ENCODE measurements at regions not wholly inside any gene's neighbourhood (a gene's known extent, or its start where the extent isn't known, plus 50 kb on each side); places are given as distances from the start of the nearest gene placed in this dataset.

DNA sequence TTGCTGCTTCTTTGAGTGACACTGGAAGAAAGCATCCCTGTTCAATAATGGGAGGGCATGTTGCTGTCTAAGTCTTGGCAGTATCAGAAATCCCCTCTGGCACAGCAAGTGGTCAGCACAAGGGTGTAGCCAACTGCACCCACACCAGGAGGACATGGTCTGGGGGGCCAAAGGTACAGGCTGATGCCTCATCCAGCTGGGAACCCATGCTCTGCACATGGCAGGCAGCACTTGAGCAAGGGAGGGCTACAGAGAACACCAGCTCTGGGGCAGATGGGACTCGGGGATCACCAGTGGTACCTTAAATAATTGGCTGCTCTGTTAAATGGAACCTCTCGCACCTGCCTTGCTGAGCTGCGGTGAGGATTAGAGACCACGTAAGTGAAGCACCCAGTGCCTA, 265.2 kb downstream of the SYK start:
- DNase-seq (ENCODE audit: insufficient read length, low spot score) (no peak), FAIRE-seq (no peak)
- TF ChIP-seq POLR2A (IDR thresholded peaks at IDR 0.05; ENCODE audit: low read depth, low read length): no peak

DNA sequence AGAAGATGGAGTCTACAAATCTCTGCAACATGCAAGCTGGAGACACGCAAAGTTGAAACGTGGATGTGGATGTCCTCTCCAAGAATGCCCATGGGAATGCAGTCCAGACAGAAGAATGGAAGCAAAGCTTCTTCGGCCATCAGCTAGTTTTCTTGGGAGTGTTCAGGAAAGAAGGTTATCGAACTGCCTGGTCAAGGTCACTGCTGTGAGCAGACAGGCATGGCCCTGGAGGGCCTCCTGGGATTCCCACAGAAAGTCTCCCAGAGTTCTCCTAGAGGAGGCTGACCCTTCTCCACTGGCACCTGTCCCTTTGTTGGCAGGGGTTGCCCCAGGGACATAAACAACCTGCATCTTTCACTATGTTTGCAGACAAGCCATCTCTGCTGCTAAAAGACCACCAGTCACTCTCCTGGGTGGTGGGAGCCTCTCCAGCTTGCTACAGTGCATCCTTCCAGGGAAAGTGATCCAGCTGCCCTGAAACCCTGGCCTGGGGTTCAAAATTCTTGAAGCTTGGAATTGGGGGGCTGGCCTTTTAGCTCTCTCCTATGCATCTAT, 265.8 kb downstream of the SYK start:
- no peak for TF ChIP-seq POLR2A (IDR thresholded peaks at IDR 0.05; ENCODE audit: low read depth, low read length)
- DNase-seq (ENCODE audit: insufficient read length, low spot score) (no peak), FAIRE-seq (no peak)

- TF ChIP-seq POLR2A (IDR thresholded peaks at IDR 0.05; ENCODE audit: low read depth, low read length): no peak
- FAIRE-seq: peak; percentile 70
- peak; percentile 83 for DNase-seq (ENCODE audit: insufficient read length, low spot score)
These were observed 269.8 kb downstream of the SYK start for GRCh38 chr9:91071184-91071990.

GRCh38 chr9:91073049-91073810, 271.6 kb downstream of the SYK start:
- no peak for DNase-seq (ENCODE audit: insufficient read length, low spot score)
- no peak for TF ChIP-seq POLR2A (IDR thresholded peaks at IDR 0.05; ENCODE audit: low read depth, low read length)
- no peak for FAIRE-seq

DNA sequence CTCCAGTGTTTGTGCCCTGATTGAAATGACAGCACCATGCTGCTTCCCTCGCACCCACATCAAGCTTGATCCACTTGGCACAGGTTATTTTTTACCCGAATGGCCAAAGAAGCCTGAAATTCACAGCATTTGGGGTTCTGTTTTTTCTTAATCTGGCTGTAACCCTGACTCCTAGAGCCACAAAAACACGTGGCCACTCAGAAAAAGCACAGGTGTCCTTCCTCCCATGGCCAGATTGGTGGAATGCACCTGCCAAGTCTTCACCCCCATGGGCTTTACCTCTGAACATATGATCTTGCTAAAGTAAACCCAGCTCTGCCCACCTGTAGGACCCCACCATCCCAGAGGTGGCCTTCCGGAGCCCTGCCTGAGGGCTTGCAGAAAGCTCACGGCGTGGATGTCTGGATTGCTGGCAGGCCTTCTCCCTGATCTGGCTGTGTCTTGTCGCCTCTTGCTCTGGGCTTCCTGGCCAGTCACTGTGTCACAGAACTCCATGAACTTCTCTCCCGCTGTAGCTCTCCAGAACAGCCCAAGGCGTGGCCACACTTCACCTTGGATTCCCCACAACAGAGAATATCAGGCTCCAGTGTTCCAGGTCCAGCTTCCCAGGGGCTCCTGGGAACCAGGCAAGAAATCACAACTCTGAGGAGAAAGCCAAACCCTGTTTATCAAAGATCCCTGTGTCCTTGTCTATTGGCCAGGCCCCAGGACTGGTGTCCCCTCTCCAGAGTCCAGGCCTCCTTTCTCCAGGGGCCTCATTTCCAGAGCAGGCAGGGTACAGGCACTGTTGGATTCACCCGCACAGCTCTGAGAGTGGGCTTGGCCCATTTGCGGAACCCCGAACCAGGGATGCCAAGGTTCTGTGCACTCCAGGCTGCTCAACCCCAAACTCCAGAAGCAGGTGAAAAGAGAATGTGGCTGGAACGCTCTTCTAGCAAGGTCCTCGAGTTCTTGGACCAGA, 272.5 kb downstream of the SYK start:
- FAIRE-seq (no peak), DNase-seq (ENCODE audit: insufficient read length, low spot score) (no peak)
- no peak for TF ChIP-seq POLR2A (IDR thresholded peaks at IDR 0.05; ENCODE audit: low read depth, low read length)

GRCh38 chr9:91074866-91075265, 273.2 kb downstream of the SYK start:
- DNase-seq (ENCODE audit: insufficient read length, low spot score): no peak
- FAIRE-seq: no peak

GRCh38 chr9:91075279-91075678, 273.7 kb downstream of the SYK start:
- FAIRE-seq: no peak

More at GRCh38 chr9:91074866-91075265, 273.2 kb downstream of the SYK start:
- no peak for TF ChIP-seq POLR2A (IDR thresholded peaks at IDR 0.05; ENCODE audit: low read depth, low read length)

DNA sequence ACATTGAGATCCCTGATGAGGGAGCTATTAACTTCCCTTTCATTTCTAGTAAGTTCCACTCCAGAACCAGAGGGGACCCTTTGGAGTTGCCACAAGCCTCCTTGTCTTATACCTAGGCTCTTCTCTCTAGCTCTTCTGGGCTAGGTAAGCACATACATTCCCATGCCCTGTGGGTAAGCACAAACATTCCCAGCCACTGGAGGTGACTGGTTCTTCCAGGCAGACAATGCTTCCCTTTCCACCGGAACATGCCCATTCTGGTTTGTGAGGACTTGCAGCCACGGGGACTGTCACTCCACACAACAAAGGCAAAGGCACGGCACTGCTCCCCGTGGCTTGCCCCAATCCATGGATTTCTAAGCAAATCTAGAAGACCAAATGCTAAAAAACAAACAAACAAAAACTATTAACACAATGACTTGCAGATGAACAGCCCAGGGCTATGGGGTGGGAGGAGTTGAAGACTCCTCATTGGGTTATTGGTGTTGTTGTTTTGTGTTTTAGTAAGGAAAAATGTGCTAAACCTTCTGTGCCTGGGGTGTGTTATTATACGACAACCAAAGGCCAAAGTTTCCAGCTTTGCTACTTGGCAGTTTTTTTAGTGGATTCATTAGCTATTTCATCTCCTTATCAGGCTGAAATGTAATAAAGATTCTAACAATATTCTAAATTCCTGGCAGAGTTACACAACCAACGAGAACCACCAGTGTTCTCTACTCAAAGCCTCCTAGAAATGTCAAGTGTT, 276.2 kb downstream of the SYK start:
- no peak for DNase-seq (ENCODE audit: insufficient read length, low spot score)
- no peak for TF ChIP-seq POLR2A (IDR thresholded peaks at IDR 0.05; ENCODE audit: low read depth, low read length)
- no peak for FAIRE-seq

More at GRCh38 chr9:91075279-91075678, 273.7 kb downstream of the SYK start:
- TF ChIP-seq POLR2A (IDR thresholded peaks at IDR 0.05; ENCODE audit: low read depth, low read length): no peak
- no peak for DNase-seq (ENCODE audit: insufficient read length, low spot score)

- TF ChIP-seq POLR2A (IDR thresholded peaks at IDR 0.05; ENCODE audit: low read depth, low read length): no peak
- no peak for FAIRE-seq
- DNase-seq (ENCODE audit: insufficient read length, low spot score): no peak
These were observed 276.7 kb downstream of the SYK start for GRCh38 chr9:91078369-91078695.

DNA sequence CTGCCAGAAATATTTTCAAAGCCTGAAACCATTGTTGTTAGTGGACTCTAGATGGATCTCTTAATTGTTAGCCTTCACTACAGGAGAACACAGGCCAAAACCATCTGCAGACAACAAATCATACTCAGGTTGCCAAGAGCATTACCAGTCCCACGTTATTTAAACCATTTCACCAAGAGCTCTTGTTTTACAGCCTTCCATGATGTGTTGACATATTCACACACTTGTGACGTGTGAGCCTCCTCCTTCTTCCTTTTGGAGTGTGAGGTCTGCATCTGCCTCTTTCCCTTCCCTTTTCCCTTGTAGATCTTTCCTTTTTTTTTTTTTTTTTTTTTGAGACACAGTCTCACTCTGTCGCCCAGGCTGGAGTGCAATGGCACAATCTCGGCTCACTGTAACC, 279.0 kb downstream of the AUH start:
- no peak for DNase-seq (ENCODE audit: insufficient read length, low spot score)
- TF ChIP-seq POLR2A (IDR thresholded peaks at IDR 0.05; ENCODE audit: low read depth, low read length): no peak
- FAIRE-seq: no peak

- no peak for TF ChIP-seq POLR2A (IDR thresholded peaks at IDR 0.05; ENCODE audit: low read depth, low read length)
- no peak for FAIRE-seq
- DNase-seq (ENCODE audit: insufficient read length, low spot score): no peak
These were observed 276.7 kb downstream of the AUH start for GRCh38 chr9:91084896-91085516.

- FAIRE-seq: no peak
- no peak for DNase-seq (ENCODE audit: insufficient read length, low spot score)
- no peak for TF ChIP-seq POLR2A (IDR thresholded peaks at IDR 0.05; ENCODE audit: low read depth, low read length)
These were observed 276.0 kb downstream of the AUH start for GRCh38 chr9:91085517-91086291.

All from H54 (cell line).